GM18517 (cell line): ENCODE measurements at regions not wholly inside any gene's neighbourhood (a gene's known extent, or its start where the extent isn't known, plus 50 kb on each side); places are given as distances from the start of the nearest gene placed in this dataset.
"Not testable (repeated sequence)": the region's sequence is repeated elsewhere in the genome, so short reads cannot be mapped to it uniquely, and the experiment has no call there.

Source experiments
- ATAC-seq: cut with Tn5 transposase; IDR thresholded peaks from one replicate; pipeline ENCODE4 v1.9.1; 2021; ENCODE audit warnings: mild to moderate bottlenecking, moderate library complexity; ENCODE audit not compliant: unreplicated experiment

DNA sequence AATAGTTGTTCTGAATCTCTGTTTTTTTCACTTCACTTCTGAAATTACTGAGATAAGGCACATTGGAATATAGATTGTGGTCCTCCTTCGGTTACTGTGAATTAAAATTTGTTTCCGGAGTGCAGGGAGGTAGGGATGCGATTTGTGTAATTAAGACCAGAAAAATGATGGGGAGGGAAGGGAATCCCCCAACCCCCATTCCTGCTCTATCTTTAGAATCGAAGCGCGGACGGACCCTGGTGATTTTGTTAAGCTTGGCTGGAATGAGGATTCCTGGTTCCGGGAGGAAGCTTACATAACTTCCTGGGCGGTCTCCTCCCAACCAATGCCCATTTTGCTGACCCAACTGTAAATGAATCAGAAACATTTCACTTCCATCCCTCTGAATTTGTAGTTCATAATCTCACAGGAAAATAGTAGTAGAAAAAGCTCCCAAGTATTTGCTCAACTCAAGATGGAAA lies 220.1 kb upstream of the MSX2 start:
- no peak for ATAC-seq

DNA sequence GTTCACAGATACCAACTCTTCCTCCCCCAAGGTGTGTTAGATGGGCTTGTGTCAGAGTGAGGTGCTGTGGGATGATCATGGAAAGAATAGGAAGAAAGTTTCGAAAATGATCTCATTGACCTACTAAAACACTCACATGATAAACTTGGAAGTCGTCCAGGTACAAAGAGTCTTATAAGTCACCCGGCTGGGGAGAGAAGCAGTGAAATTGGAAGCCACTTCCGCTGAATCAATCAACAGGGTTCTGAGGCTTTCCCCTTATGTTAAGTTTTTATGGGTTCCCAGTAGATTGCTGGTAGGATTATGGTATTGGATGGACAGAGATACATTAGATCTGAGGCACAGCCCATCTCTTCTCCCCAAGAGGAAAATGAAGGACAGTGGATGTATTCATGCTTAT lies 218.8 kb upstream of the MSX2 start:
- ATAC-seq, result no peak

DNA sequence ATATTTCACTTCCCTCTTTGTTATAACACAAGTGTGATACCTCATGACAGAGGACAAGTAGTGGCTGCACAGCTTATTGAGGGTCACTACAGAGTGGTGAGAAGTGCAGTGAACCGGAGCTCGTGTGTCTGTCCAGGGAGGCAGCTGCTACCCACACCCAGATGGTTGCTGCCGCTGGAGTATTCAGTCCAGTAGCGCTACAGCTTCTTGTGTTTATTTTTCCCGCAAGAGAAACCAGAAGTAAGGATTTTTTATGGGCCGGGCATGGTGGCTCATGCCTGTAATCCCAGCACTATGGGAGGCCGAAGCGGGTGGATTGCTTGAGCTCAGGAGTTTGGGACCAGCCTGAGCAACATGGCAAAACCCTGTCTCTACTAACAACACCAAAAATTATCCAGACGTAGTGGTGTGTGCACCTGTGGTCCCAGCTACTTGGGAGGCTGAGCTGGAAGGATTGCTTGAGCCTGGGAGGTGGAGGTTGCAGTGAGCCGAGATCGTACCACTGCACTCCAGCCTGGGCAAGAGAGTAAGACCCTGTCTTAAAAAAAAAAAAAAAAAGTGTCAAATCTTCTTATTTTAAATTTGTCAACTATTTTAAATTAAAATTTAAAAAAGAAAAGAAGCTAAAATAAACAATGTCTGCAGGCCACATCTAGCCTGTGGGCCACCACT lies 213.5 kb upstream of the MSX2 start:
- ATAC-seq, result not testable (repeated sequence)

DNA sequence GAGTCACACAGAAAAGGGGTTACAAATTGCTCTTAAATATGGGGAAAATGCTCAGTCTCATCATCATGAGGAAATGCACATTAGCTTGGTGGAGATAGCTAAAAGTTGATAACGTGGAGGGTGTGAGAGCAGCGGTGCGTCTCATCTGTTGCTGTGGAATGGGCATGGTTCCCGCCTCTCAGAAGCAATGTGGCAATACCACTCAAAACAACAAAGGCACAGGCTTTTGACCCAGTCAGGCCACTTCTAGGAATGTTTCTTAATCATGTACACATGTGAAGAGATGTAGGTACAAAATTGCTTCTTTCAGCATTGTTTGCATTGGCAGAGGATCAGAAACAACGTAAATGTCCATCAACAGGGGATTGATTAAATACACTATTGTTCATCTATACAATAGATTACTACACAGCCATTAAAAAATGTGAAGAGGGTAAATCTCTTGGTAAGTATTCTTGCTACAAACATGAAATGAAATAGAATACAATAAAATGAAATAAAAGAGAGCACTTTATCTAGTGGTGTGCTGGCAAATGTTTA lies 212.6 kb upstream of the MSX2 start:
- no peak for ATAC-seq

DNA sequence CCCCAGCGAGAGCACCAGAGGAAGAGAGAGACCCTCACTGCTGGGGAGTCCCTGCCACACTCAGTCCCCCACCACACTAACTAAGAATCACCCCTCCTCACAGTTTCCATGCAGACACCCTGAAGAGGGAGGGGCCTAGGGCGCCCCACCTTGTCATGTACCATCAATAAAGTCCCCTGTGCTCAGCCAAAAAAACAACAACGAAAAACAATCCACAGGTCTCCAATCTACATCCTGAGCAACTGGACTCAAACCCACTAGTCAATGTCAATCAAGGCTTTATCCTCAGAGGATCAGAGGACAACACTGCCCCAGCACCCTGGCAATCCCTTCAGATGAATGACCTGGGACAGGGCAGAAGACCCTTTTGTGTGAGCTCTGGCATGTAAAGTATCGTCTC lies 210.1 kb upstream of the MSX2 start:
- ATAC-seq, result no peak

DNA sequence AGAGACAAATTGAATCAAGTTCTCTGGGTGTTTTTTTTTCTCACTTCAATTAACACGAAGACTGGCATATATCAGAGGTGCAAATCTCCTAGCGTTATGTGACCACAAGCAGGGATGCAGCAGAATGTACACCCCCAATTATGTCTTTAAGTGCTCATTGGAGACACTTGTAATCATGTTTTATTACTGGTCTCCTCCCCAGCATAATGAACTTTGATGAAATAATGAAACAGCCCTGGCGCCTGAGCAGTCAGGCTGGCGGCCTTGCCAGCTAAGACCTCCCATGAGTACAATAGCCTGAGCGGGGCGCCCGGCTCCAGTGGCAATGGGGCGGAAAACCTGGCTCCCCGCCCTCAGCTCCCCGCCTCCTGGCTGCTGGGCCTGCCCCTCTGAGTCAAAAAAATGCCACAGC lies 209.4 kb upstream of the MSX2 start:
- no peak for ATAC-seq

DNA sequence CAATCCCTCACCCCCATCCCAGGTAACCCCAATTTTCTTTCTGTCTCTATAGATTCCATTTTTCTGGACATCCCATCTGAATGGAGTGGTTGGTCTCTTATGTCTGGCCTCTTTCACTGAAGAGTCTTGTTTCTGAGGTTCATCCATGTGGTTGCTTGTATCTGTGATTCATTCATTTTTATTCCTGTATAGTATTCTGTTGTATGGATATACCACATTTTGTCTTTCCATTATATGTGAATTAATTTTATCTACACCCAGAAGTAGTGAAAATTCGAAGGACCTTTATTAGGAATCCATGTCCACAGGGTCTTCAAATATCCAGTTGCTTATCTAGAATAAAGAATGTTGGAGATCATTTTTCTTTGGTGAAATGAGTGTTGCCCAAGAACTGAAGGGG lies 207.6 kb upstream of the MSX2 start:
- ATAC-seq, result no peak

DNA sequence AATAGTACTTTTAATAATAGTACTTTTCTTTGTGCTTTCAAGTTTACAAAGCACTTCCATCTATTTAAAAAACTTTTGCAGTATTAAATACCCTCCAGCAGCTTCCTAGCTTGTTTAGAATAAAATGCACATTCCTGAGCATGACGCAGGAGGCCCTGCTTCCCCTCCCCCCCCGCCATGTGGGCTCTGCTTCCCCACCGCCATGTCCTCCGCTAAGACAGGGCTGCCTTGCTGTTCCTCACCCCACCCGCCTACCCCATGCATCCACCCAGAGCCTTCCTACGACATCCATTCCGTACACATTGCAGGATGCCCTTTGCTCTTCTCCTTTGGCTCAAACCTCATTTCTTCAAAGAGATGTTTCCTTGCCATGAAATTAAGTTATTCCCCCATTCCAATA lies 205.9 kb upstream of the MSX2 start:
- ATAC-seq, result no peak

DNA sequence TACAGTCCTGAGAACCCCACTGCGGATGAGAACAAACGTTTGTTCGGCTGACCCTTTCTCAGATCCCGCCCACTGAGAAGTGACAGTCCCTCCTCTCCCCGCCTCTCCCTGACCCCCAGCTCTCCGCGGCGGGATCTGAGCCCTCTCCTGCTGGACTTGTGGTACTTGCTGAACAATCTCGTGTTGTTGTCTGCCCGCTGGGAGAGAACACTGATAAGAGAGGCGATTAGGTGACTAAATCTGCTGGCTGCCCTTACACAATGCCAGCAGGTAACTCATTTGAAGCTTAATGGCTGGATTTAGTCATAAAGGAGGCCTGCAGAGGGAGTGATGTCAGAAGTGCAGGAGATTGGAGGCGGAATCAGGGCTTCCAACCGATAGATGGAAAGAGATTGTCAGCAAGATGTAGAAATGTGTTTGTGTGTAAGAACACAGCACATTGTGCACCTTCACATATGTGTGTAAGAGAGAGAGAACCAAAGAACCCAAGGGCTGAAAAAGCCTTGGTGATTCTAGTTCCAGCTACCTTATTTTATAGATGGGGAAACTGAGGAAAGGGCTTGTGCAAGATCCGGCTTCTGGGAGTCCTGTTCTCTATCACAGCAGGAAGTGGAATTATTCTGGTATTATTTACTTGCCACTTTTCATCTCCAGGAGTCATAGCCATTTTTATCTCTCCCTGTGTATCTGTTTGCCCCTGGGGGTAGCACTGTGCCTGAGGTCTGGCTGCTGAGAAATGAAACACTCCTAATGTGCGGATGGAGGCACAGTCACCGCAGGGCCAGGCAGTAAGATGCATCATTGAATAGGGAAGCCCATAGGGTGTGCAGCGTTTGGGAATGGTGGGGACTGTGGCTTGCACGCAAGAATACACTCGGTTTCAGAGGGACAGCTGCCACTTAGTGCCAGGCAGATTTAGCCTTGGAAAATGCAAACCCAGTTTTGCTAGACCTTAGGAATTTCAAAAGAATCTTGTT lies 203.7 kb upstream of the MSX2 start:
- no peak for ATAC-seq

DNA sequence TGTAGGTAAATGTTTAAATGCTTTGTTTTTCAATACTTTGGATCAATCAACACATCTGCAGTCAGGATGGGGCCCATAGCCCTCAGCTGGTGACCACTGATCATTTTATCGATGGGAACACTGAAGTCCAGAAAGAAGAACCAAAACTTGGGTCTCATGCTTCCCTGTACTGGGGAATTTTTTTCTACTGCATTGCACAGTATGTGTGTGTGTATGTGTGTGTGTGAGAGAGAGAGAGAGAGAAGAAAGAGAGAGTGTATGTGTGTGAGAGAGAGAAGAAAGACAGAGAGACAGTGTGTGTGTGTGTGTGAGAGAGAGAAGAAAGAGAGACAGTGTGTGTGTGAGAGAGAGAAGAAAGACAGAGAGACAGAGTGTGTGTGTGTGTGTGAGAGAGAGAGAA lies 202.9 kb upstream of the MSX2 start:
- ATAC-seq, result no peak

DNA sequence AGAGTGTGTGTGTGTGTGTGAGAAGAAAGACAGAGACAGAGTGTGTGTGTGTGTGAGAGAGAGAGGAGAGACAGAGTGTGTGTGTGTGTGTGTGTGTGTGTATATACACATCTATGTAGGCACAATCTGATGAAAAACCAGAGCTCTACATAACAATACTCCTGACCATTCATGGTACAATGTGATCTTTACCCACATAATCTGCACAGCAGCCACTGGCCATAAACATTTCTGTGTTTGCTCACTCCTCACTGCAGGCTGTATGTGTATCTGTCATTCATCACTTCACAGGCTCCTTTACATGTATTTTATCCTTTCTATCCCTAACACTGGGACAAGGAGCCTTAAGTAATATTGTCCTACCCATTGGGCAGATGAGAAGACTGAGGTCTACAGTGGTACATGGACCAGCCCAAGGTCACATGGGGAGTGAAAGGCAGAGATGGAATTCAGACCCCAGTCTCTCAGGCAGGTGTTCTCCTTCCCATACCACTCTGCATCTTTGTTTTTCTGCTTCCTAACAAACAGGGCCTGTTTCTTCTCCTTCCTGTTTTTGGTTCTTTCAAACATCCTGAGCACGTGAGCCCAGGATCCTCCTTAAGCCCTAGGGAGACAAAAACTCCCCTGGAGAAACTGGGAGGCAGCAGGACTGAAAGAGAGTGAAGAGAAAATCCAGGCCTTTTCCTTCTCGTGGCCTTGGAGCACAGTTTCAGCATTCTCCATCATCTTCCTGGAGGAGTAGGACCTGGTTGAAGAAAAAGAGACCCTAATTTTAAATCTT lies 201.7 kb upstream of the MSX2 start:
- ATAC-seq, result no peak

DNA sequence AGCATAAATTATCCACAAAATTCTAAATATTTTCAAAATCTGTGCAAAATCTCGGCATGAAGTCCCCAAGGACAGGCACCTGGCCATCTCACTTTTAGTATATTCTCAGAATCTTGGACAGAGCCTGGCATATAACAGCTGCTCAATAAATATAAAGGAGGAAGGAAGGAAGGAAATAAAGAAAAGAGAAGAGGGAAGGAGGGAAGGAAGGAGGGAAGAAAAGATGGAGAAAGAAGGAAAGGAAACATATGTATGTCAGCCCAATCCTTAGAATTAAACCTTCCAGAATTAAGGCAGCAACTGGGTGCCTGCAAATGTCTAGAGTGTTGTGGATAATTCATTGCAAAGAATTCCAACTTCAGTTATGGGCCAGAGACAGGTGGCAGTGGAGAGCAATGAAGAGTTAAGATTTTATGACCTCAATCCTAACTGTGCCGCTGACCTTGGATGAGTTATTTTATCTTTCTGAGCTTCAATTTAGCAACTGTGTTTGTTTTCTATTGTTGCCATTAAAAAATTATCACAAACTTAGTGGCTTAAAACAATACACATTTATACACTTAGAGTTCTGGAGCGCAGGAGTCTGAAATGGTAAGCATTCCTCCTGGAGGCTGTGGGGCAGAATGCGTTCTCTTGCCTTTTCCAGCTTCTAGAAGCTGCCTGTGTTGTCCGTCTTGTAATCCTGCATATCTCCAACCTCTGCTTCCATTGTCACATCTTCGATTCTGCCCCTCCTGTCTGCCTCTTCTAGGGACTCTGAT lies 200.9 kb upstream of the MSX2 start:
- ATAC-seq, result no peak

DNA sequence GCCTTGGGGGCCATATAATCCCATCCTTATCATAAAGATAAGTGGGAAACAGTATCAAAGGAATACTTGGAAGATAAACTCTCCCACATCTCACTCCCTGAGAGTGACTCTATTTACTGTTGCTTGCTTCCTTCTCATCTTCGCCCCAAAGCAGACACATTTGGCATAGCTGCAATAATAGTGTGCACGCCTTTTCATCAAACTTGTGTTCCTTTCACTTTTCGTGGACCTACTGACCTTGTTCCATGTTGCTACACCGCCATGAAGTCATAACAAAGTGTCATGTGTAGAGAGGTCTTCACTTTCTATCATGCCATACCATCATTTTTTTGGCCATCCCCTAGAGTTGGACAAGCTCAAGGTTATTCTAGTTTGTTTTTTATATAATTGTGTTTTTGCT lies 200.0 kb upstream of the MSX2 start:
- ATAC-seq, result no peak

DNA sequence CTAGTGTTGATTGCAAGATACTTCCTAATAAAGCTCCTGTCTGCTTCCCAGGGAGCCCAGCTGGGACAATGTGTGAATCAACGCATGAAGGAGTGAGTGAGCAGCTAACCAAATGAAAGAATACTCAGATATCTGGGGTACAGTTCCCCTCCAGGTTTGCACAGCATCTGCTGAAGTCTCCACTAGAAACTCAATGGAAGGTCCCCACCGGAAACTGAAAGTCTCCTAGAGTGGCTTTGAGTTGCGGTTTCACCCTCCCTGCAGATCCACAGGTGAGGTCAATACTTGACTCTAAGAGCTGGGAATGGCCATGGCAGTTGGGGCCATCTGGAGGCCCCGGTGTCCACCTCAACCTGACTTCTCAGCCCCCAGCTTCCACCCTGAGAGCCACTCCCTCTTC lies 198.2 kb upstream of the MSX2 start:
- no peak for ATAC-seq

DNA sequence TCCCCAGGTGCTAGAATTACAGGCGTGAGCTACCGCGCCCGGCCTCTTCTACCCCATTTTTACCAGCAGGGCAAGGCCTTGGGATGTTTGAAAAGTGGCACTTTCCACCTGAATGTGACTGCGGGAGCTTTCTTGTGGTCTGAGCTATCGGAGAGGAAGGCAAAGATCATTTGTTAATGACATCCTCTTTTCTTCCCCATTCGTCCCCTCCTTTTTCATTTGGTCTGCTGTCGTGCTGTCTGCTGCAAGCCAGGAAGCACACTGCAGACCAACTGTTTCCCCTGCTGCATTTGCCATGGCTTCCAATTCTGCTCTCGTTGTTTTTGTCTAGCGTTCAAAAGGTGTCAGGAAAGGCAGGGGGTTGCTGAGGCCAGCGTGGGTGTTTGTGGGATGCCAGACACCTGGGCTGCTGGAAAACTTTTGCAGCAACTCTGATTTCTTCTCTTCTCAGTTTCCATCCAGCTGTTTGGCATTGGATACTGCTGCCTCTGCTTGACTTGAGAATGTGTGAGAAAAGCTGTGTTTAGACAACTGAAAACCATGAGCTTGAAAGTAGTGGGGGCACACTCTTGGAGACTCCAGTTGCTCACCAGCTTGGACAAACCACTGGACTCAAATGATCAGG lies 196.4 kb upstream of the MSX2 start:
- ATAC-seq, result no peak

DNA sequence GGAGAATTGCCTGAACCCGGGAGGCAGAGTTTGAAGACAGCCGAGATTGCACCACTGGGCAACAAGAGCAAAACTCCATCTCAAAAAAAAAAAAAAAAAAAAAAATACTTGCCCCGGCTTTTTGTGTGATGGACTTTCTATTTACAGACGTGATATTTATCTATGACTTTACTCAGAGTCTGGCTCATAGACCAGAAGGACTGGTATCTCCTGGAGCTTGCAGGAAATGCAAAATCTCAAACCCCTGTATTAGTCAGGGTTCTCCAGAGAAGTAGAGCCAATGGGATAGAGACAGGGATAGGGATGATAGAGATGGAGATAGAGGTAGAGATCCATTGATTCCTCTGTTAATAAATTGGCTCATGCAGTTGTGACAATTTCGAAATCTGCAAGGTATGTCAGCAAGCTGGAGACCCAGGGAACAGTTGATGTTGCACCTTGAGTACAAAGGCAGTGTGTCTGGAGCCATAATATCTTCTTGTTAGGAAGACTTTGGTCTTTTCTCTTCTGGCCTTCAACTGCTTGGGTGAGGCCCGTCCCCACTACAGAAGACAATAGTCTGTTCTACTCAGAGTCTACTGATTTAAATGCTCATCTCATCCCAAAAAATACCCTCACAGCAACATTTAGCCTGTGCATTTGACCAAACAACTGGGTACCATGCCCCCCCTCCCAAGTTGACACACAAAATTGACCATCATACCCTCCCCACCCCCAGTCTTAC lies 195.4 kb upstream of the MSX2 start:
- no peak for ATAC-seq

DNA sequence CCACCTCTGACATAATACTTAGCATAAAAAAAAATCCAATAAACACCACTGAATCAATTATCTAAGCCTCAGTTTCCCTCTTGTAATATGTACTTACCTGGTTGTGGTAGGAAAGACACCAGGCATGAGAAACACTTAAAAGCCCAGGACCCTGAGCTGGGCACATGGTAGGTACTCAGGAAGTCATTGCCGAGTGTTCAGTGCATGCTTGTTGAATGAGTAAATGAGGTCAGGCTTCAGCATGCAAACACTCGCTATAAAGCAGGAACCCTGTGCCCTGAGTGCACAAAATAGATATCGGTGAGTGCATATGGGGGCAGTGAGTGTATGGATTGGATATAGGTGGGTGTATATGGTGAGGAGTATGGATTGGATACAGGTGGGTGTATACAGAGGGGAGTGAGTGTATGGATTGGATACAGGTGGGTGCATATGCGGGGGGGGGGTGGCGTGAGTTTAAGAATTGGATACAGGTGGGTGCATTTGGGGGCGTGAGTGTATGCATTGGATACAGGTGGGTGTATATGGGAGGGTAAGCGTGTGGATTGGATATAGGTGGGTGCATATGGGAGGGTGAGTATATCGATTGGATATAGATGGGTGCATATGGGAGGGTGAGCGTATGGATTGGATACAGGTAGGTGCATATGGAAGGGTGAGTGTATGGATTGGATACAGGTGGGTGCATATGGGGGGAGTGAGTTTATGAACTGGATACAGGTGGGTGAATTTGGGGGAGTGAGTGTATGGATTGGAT lies 194.3 kb upstream of the MSX2 start:
- ATAC-seq, result no peak

DNA sequence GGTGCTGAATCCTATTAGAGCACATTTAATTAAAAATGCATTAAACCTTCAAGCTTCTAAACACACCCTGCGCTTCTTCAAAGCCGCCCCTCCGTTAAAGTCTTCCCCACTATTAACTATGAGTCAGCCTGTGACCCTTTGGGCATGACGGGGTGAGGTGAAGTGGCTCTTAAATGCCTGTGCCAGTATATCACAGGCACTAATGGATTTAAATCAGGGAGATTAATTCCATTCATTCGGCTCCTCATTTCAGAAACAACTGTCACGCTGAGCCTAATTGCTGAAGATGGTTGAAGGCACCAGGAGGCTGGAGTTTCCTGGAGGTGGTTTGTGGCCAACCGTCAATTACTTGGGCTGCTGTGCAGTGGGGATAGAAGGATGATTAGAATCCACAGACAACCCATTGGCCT lies 192.6 kb upstream of the MSX2 start:
- no peak for ATAC-seq
